HepG2 (cell line): ENCODE measurements at regions not wholly inside any gene's neighbourhood (a gene's known extent, or its start where the extent isn't known, plus 50 kb on each side); places are given as distances from the start of the nearest gene placed in this dataset.

Source experiments
- ATAC-seq: fragments of 200-7000 bp; cut with Tn5 transposase; 3 replicates; pipeline ENCODE4 v1.9.1; 2020; ENCODE audit warnings: mild to moderate bottlenecking, moderate library complexity
- BruUV-seq: library from RNA; stranded (reverse); fragments of 400-500 nt; replicated peaks from 2 replicates; lab custom pipeline; 2021; lab: Mats Ljungman, UMichigan
- CTCF ChIA-PET: fragments of 300-600 bp; formaldehyde crosslinking; extraction: SDS; loops from one replicate; lab custom pipeline; 2021; ENCODE audit warnings: low total read pairs, inconsistent platforms, low intra/inter-chr PET ratio; lab: Yijun Ruan, JAX
- POLR2A ChIA-PET: fragments of 350-600 bp; sonication (Branson Sonifier 250); formaldehyde crosslinking; loops from one replicate; lab custom pipeline; 2020; ENCODE audit warnings: antibody characterized with exemption, inconsistent platforms; lab: Yijun Ruan, JAX
- DNase-seq: peaks from one replicate; pipeline ENCODE4 v3.0.0-alpha.2; 2015; ENCODE audit warnings: low spot score
- FAIRE-seq: peaks from 3 replicates; lab custom pipeline; 2011; peaks lifted over from hg19 to GRCh38; lab: Jason Lieb, UNC
- H2AFZ ChIP-seq: one replicate; pipeline ENCODE4 v1.6.1; 2011; ENCODE audit warnings: low read length, inconsistent platforms
- H3K27ac ChIP-seq: fragments of 300-600 bp; 3 replicates; pipeline ENCODE4 v1.8.0; 2011; ENCODE audit warnings: mixed run types, mild to moderate bottlenecking, mixed read lengths, low read length, inconsistent platforms; ENCODE audit not compliant: insufficient read depth; ENCODE audit errors: extremely low read length
- H3K27me3 ChIP-seq, 2 experiments: fragments of 200-600 bp in 1 of 2; 2 replicates in 1 of 2; 3 replicates in 1 of 2; pipeline versions ENCODE4 v1.6.0 to v1.8.0; 2011; ENCODE audit warnings: low read length in 2 of 2, mild to moderate bottlenecking in 2 of 2, moderate library complexity in 2 of 2, inconsistent platforms in 1 of 2; ENCODE audit not compliant: insufficient read depth in 2 of 2, control insufficient read depth in 1 of 2
- H3K36me3 ChIP-seq, 2 experiments: fragments of 200-600 bp in 1 of 2; replicated peaks in 1 of 2; 2 replicates in 1 of 2; 3 replicates in 1 of 2; pipeline versions ENCODE4 v1.5.1 to v1.8.0; 2011; ENCODE audit warnings: low read length in 2 of 2, inconsistent platforms in 1 of 2; ENCODE audit not compliant: insufficient read depth in 2 of 2, control insufficient read depth in 1 of 2
- H3K4me1 ChIP-seq: 2 replicates; pipeline ENCODE4 v1.5.1; 2012; ENCODE audit warnings: low read length, inconsistent platforms; ENCODE audit not compliant: insufficient read depth
- H3K4me2 ChIP-seq: 2 replicates; pipeline ENCODE4 v1.6.0; 2011; ENCODE audit warnings: low read depth, low read length, inconsistent platforms
- H3K4me3 ChIP-seq, 3 experiments: fragments of 200-600 bp in 1 of 3; sonication (generic), shearing (Covaris generic) in 1 of 3; replicated peaks in 1 of 3; 2 replicates each; pipeline ENCODE4 v1.5.1; 2011 to 2016; ENCODE audit warnings: low read length in 3 of 3, inconsistent platforms in 2 of 3, low read depth in 2 of 3, mild to moderate bottlenecking in 2 of 3, control low read depth in 1 of 3, mixed read lengths in 1 of 3; ENCODE audit not compliant: insufficient read depth in 1 of 3
- H3K79me2 ChIP-seq: one replicate; pipeline ENCODE4 v1.6.1; 2011; ENCODE audit warnings: low read length, inconsistent platforms; ENCODE audit not compliant: insufficient read depth
- H3K9ac ChIP-seq: 2 replicates; pipeline ENCODE4 v1.6.0; 2011; ENCODE audit warnings: mild to moderate bottlenecking, low read depth, low read length, inconsistent platforms; ENCODE audit not compliant: insufficient read depth
- H3K9me3 ChIP-seq: 2 replicates; pipeline ENCODE4 v1.5.1; 2012; ENCODE audit warnings: mild to moderate bottlenecking, low read length
- H4K20me1 ChIP-seq: 2 replicates; pipeline ENCODE4 v1.6.0; 2011; ENCODE audit warnings: inconsistent platforms, mild to moderate bottlenecking, low read length, moderate library complexity; ENCODE audit not compliant: insufficient read depth
- CC2D1A ChIP-seq: sonication (generic); formaldehyde crosslinking; IDR thresholded peaks from 2 replicates; pipeline ENCODE4 v1.8.1; 2023; ENCODE audit warnings: mild to moderate bottlenecking, missing genetic modification reagents
- CTCF ChIP-seq: sonication (generic); formaldehyde crosslinking; IDR thresholded peaks from 2 replicates; pipeline ENCODE4 v1.5.0; 2020; ENCODE audit warnings: mild to moderate bottlenecking, missing genetic modification reagents, moderate library complexity
- KDM1A ChIP-seq: IDR thresholded peaks from 2 replicates; pipeline ENCODE4 v1.6.1; 2016; ENCODE audit warnings: missing compliant biosample characterization
- TFDP2 ChIP-seq: sonication (generic); formaldehyde crosslinking; IDR thresholded peaks from 2 replicates; pipeline ENCODE4 v1.4.0; 2020; ENCODE audit warnings: missing genetic modification reagents
- ZFP62 ChIP-seq: sonication (generic); formaldehyde crosslinking; IDR thresholded peaks from 2 replicates; pipeline ENCODE4 v1.4.0; 2020; ENCODE audit warnings: missing genetic modification reagents
- ZNF101 ChIP-seq: sonication (generic); formaldehyde crosslinking; IDR thresholded peaks from 2 replicates; pipeline ENCODE4 v1.4.0; 2020; ENCODE audit warnings: mild to moderate bottlenecking, low read depth, missing genetic modification reagents, borderline replicate concordance
- ZNF224 ChIP-seq: sonication (generic); formaldehyde crosslinking; IDR thresholded peaks from 2 replicates; pipeline ENCODE4 v1.5.0; 2020; ENCODE audit warnings: mild to moderate bottlenecking, missing genetic modification reagents
- ZNF234 ChIP-seq: sonication (generic); formaldehyde crosslinking; conservative IDR thresholded peaks from 2 replicates; pipeline ENCODE4 v1.5.1; 2020; ENCODE audit warnings: mild to moderate bottlenecking, missing genetic modification reagents
- ZNF501 ChIP-seq: sonication (generic); formaldehyde crosslinking; IDR thresholded peaks from 2 replicates; pipeline ENCODE4 v1.5.1; 2020; ENCODE audit warnings: mild to moderate bottlenecking, moderate library complexity, missing genetic modification reagents
- WGBS: methylation state at CpG from one replicate; pipeline ENCODE4 v1.1.6; 2017; ENCODE audit warnings: low lambda C conversion rate; 5-methylcytosine and 5-hydroxymethylcytosine counted together
- in situ Hi-C: cut with HindIII; loops from 2 replicates; pipeline ENCODE4 v1.10.0; 2017; ENCODE audit warnings: low pct_unique_long_range_greater_than_20kb; ENCODE audit not compliant: extremely low pct_ligation_motif_present
- intact Hi-C: fragments of 100-400 bp; cut with micrococcal nuclease; formaldehyde crosslinking; loops from one replicate; pipeline ENCODE4 v1.10.0; 2022; ENCODE audit not compliant: unreplicated experiment

GRCh38 chr7:35576031-35576573, 118.8 kb downstream of the HERPUD2 start (continued):
- no peak for TF ChIP-seq TFDP2
- no peak for TF ChIP-seq ZNF234 (CRISPR knock-in tag)
- TF ChIP-seq ZNF101 = no peak
- TF ChIP-seq ZFP62 (CRISPR knock-in tag) = no peak
- no peak for TF ChIP-seq KDM1A

- no TSS peak for BruUV-seq
These were observed 123.2 kb downstream of the HERPUD2 start for GRCh38 chr7:35571611-35572240.

More at GRCh38 chr7:35571611-35572240, 123.2 kb downstream of the HERPUD2 start:
- H3K4me2 ChIP-seq = no peak overlapping the region
- no peak overlapping the region for H3K4me3 ChIP-seq
- CTCF ChIA-PET = no interaction called here
- H3K79me2 ChIP-seq = no peaks in the 10 kb centered on the region
- TF ChIP-seq CC2D1A (CRISPR knock-in tag) (no peak), CTCF (CRISPR knock-in tag) (no peak), ZNF501 (CRISPR knock-in tag) (no peak), ZNF224 (no peak)
- H4K20me1 ChIP-seq = no peaks in the 10 kb centered on the region
- POLR2A ChIA-PET = no interaction called here
- ATAC-seq (no peak), FAIRE-seq (no peak), DNase-seq (no peak)
- H3K9me3 ChIP-seq = no peaks in the 10 kb centered on the region
- 26% methylated on average over 2 of the region's 3 CpGs for WGBS
- no peaks in the 10 kb centered on the region for H3K4me1 ChIP-seq
- intact Hi-C loops (no loop called here), in situ Hi-C loops (no loop called here)
- no peaks in the 10 kb centered on the region for H3K36me3 ChIP-seq
- peaks cover 0 to 15% of the 10 kb centered on the region in 2 experiments; a peak in 1 of 5 replicates for H3K27me3 ChIP-seq
- H3K9ac ChIP-seq = no peak overlapping the region
- H2AFZ ChIP-seq = no peak overlapping the region
- no peak overlapping the region for H3K27ac ChIP-seq
